SK-N-SH treated with all-trans-retinoic acid at 6 μM for 48 hours (cell line): ENCODE measurements at regions not wholly inside any gene's neighbourhood (a gene's known extent, or its start where the extent isn't known, plus 50 kb on each side); places are given as distances from the start of the nearest gene placed in this dataset.

ENCODE experiments used
- BACH2 ChIP-seq: fragments of 250-450 bp; sonication (Bioruptor Pico); IDR thresholded peaks from 2 replicates; pipeline ENCODE4 v1.9.0; 2021; ENCODE audit warnings: mild to moderate bottlenecking, borderline replicate concordance
- OSR1 ChIP-seq: fragments of 250-450 bp; sonication (Bioruptor Pico); IDR thresholded peaks from 2 replicates; pipeline ENCODE4 v1.8.0; 2022; ENCODE audit warnings: moderate library complexity, mild to moderate bottlenecking, inconsistent platforms
- ZFP3 ChIP-seq: fragments of 250-450 bp; sonication (Bioruptor Pico); IDR thresholded peaks from 2 replicates; pipeline ENCODE4 v1.5.0; 2020; ENCODE audit warnings: mild to moderate bottlenecking, moderate library complexity
- TF ChIP-seq, protein P1 (sequence below): fragments of 250-450 bp; sonication (Bioruptor Pico); IDR thresholded peaks from 2 replicates; pipeline ENCODE4 v1.8.0; 2020; ENCODE audit warnings: mild to moderate bottlenecking, moderate library complexity, borderline replicate concordance

DNA sequence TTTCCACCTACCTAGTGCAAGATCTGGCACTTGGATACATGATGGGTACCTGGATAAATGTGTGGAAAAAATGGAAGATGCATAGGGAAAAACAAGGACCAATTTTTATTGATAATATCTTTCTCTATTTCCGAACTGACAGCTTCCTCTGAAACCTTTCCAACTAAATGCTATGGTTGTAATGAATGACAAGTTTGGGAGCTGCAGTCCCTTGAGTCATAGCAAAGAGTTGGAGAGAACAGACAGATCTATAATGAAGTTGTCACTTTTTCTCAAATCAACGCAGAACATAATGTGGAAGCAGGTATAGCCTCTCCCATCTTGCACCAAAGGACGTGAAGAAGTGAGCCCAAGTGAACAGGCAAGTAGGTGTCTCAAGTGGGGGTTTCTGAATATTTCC, 296.5 kb upstream of the KAZN start:
- TF ChIP-seq, protein P1, sequence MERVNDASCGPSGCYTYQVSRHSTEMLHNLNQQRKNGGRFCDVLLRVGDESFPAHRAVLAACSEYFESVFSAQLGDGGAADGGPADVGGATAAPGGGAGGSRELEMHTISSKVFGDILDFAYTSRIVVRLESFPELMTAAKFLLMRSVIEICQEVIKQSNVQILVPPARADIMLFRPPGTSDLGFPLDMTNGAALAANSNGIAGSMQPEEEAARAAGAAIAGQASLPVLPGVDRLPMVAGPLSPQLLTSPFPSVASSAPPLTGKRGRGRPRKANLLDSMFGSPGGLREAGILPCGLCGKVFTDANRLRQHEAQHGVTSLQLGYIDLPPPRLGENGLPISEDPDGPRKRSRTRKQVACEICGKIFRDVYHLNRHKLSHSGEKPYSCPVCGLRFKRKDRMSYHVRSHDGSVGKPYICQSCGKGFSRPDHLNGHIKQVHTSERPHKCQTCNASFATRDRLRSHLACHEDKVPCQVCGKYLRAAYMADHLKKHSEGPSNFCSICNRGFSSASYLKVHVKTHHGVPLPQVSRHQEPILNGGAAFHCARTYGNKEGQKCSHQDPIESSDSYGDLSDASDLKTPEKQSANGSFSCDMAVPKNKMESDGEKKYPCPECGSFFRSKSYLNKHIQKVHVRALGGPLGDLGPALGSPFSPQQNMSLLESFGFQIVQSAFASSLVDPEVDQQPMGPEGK, result no peak
- TF ChIP-seq OSR1 (CRISPR knock-in tag) (no peak), BACH2 (CRISPR knock-in tag) (no peak), ZFP3 (CRISPR knock-in tag) (no peak)
